DMS153 treated with DMSO at 0.1 percent for 48 hours (cell line): ENCODE measurements at regions not wholly inside any gene's neighbourhood (a gene's known extent, or its start where the extent isn't known, plus 50 kb on each side); places are given as distances from the start of the nearest gene placed in this dataset.
"Not testable (repeated sequence)": the region's sequence is repeated elsewhere in the genome, so short reads cannot be mapped to it uniquely, and the experiment has no call there.

Experiments used
- DNase-seq: peaks from one replicate; lab custom pipeline; 2025; ENCODE audit not compliant: unreplicated experiment; lab: John Stamatoyannopoulos, UW

DNA sequence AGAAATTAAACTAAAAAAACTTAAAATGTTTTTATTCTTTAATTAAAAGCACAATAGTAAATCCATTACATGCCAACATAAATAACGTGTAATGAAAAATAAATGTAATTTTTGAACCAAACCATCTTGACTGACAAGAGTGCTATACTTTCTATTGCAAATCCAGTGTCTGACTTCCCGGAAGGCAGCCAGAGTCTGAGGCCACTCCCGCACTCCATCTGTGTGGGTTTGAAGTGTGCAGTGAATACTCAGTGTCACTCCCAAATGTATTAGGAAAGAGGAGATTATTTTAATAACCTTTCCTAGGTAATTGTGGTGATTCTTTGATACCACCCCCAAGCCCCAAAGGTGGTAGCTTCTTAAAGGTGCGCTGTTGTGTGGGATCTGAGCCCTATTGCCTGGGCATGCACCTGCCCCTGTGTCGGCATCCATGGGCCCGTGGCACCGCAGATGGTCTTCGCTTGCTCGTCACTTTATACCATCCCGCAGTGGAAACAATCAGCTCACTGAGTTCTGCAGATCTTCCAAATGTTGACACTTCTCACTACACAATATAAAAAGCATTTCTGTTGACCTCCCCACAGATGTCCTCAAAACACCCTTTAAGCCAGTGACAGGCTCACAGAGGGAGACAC, 391.2 kb downstream of the THBS2 start:
- no peak for DNase-seq

DNA sequence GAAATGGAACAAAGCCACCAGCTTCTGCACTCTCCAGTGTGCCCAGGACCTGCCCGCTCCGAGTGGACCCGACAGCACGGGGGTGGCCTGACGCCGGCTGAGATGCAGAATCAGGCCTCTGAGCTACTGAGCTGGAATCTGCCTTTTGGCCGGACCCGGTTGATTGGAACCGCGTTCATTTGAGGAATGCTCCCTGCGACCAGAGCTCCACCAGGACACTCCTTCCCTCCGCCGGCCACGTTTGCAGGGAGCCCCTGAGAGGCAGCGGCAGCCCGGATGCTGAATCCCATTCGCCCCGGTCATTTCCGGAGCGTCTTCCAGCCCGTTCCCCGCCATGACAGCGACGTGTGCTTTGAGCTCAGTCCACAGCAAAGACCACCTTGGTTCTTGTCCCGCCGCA, 392.7 kb downstream of the THBS2 start:
- no peak for DNase-seq

DNA sequence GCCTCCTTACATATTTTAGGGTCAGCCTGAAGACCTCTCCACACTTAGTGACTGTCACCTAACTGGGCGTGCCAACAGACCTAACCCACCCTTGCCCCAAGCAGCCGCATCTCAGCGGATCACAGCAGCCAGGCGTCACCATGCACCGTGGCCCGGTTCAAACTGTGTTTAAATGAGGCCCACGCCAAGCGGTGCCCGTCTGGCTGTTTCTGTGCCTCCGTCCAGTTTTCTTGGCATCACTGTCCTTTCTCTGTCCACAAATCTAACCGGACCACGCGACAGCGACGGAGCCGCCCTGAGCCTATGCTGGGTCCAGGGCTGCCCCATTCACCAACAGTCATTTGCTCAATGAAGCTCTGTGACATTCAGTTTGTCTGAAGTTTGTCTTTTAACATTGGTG, 393.3 kb downstream of the THBS2 start:
- no peak for DNase-seq

DNA sequence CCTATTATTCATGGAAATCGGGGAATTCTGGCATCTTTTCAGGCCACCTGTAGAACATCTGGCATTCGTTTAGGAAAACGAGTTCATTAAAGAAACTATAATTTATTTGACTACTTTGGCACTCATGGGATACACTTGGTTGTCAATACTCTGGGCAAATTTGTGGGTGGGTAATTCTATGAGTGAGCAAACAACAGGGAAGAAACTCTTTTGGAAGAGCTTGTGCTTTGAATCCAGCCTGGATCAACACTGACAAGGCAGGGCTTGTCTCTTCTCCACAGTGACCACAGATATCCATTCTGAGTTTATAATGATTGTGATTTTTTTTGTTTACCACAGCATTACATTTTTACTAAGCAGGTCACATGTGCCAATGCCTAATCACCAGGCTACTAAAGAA, 394.7 kb downstream of the THBS2 start:
- DNase-seq: no peak

DNA sequence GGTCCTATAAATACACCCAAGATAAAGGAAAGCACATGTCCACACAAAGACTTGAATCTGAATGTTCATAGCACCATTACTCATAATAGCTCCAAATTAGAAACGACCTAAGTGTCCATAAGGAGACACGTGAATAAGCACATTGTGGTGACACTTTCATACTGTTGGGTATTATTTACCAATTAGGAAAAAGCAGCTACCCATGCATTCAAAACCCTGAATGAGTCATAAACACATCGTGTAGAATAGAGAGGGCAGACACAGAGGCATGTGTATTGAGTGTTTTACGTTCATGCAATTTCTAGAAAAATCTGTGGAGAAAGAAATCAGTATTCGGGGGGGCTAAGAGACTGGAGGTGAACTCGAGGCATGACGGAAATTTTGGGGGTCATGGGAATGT, 396.7 kb downstream of the THBS2 start:
- no peak for DNase-seq

DNA sequence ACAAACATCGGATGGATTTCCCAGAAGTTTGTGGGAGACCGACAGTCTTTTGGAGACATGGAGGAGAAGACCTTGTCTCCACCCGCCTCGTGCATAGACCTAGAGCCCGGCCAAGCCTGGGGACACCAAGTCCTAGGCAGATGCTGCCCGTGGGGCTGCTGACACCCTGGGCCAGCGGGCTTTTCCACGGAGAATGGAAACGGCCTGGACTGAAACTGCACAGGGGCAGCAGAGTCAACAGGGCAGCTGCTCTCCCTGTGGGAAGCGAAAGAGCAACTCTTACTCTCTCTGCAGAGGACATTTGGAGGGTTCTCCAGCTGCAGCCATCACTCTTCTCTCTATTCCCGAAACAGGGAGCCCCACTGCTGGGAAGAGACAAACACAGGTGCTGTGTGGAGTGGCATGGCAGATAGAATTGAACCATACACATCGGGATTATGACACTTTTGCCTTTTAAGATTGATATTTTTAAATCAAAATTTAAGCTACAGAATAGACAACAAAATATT, 401.2 kb downstream of the THBS2 start:
- DNase-seq: no peak

DNA sequence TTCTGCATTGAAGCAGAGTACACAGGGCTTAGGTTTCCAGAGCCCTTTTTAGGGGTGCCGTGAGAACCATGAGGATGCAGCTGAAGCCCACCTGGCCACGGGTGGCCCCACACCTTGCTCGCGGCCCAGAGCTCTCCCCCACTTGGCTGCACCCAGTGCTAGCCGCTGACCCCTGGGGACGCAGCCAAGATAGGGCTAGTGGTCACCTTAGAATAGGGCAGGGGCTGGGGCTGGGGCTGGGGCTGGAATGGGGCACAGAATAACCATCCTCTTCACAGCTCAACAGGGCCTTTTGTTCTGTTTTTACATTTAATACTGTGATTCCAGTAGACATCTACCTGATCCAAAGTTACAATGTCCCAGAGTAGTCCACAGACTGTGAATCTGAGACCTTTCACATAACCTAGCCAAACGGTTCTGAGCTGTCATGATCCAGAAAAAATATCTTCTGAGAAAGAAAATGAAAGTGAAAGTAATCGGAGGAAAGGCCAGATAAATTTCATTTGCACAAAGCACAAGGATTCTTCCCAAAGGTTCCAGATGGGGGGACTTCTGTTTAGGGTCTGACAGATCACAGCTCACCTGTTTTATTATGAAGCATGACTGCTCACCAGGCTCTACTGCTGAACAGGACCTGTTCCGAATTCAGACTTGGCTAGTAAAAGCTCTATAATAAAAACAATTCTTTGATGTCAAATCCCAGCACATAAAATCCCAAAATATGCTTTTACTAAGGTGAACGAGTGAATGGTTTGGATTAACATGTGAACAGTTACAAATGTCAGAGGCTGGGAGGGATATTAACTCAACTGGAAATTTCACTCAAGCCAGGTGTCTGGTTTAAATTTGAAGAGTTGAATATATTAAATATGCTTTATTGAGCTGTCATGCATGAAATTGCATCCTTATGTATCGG, 401.9 kb downstream of the THBS2 start:
- no peak for DNase-seq

DNA sequence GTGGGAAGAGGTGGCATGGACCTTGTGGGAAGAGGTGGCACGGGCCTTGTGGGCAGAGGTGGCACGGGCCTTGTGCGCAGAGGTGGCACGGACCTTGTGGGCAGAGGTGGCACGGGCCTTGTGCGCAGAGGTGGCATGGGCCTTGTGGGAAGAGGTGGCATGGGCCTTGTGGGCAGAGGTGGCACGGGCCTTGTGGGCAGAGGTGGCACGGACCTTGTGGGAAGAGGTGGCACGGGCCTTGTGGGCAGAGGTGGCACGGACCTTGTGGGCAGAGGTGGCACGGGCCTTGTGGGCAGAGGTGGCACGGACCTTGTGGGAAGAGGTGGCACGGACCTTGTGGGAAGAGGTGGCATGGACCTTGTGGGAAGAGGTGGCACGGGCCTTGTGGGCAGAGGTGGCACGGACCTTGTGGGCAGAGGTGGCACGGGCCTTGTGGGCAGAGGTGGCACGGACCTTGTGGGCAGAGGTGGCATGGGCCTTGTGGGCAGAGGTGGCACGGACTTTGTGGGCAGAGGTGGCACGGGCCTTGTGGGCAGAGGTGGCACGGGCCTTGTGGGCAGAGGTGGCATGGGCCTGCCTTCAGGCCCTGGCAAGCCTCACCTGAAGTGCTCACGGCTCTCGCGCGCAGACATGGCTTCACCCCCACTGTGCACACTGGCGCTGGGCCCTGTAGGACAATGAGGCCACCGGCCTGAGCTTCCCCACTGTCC, 403.5 kb downstream of the THBS2 start:
- not testable (repeated sequence) for DNase-seq

DNA sequence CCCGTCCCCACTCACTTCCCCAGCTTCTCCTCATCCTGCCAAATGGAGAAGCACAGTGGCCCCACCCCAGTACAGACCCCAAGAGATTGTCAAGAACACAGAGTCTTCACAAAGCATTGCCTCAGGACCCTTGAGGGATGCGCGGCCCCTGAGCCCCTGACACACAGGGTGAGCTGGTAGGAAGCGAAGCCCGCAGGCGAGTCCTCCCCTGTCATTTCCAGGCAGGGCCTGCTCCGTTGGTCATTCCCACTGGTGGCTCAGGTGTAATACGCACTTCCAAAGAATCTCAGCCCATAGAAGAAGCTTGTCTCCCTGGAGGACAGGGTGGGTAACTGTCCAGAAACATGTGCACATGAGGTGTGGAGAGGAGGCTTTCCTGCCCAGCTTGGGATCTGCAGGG, 404.2 kb downstream of the THBS2 start:
- no peak for DNase-seq

DNA sequence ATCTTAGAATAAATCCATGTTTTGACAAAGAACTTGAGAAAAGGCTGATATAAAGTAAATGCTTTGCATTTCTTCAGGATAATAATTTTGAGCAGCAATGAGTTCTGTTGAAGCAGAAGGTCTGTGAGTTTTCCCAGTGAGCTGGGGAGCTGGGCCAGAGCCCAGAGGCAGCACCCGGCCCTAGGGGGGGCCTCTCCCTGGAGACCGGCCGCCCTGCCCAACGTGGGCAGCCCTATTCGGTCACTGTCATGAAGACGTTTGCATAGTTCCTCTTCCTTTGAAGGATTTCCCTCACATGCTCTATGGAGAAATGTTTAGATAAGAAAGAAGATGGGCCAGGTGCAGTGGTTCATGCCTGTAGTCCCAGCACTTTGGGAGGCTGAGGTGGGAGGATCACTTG, 404.8 kb downstream of the THBS2 start:
- no peak for DNase-seq

DNA sequence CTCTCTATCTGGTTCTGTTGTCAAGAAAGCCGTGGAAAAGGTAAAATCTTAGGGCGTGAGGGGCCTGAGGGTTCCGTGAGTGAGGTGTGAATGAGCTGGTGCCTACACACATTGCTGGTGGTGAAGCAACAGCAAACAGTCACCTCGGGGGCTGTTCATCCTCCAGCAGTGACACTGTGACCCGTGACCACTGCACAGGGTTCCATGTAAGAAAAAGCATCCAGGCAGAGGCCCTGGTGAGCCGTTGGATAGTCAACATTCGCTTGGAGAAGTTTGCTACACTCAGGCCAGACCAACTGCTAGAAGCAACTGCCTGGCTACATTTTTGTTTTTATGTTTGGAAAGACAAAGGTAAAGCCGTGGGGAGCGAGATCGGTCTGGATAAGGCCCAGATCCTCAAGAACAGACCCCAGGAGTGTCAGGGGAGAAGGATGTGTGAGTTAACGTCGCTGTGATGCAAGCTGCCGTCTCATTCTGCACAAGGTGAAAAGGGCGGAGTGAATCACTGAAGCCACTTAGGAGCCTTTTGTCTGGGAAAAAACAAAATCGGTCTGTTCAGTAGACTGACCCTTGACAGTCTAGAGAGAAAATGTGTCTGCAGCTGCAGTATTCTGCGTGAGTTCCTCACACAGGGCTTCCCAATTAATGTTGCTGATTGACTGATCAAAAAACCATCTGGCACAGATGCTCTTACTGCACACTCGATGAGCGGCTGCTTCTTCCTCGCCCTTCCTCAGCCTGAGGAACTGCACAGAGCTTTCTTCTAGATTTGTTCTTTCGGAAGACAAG, 404.0 kb downstream of the SMOC2 start:
- DNase-seq: no peak

DNA sequence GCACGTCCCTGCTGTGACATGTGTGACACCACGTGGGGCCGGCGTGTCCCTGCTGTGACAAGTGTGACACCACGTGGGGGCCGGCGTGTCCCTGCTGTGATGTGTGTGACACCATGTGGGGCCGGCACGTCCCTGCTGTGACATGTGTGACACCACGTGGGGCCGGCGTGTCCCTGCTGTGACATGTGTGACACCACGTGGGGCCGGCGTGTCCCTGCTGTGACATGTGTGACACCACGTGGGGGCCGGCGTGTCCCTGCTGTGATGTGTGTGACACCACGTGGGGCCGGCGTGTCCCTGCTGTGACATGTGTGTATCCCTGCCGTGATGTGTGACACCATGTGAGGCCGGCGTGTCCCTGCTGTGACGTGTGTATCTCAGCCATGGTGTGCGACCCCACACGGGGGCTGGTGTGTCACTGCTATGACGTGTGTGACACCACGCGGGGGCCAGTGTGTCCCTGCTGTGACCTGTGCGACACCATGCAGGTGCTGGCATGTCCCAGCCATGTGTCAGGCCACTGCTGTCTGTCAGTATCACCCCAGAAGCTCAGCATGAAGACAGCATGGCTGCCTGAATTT, 401.7 kb downstream of the SMOC2 start:
- DNase-seq: not testable (repeated sequence)

DNA sequence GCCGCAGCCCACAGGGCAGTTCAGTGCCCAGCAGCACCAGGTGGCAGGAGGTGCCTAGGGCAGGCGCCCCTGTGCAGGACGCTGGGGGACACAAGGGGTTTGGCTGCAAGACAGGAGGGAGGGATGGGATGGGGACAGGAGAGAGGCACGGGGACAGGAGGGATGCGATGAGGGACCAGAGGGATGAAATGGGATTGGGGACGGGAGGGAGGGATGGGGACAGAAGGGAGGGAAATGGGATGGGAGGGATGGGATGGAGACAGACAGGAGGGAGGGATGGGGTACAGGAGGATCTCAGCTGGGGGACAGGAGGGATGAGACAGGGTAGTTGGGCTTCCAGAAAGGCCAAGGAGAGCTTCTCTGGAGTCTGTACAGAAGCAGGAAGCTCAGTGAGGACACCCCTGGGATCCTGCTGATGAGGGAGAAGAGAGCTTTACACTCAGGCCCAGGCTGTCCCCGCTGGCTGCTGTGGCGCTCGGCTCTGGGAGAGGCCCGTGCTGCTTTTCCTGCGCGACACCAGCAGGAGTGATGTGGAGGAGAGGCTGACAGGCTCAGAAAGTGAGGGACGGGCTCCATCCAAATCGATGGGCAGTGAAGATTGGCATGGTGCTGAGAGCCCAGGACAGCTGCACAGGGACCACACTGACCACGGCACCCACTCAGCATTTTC, 400.8 kb downstream of the SMOC2 start:
- DNase-seq: no peak

DNA sequence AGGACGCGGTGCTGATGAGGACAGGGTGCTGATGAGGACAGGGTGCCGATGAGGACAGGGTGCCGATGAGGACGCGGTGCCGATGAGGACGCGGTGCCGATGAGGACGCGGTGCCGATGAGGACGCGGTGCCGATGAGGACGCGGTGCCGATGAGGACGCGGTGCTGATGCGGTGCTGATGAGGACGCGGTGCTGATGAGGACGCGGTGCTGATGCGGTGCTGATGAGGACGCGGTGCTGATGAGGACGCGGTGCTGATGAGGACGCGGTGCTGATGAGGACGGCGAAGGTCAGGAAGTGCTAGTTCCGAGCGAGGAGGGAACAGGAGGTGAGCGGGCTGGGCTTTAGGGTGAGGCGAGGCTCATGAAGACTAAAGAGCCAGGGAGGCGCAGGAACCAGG, 399.9 kb downstream of the SMOC2 start:
- not testable (repeated sequence) for DNase-seq

DNA sequence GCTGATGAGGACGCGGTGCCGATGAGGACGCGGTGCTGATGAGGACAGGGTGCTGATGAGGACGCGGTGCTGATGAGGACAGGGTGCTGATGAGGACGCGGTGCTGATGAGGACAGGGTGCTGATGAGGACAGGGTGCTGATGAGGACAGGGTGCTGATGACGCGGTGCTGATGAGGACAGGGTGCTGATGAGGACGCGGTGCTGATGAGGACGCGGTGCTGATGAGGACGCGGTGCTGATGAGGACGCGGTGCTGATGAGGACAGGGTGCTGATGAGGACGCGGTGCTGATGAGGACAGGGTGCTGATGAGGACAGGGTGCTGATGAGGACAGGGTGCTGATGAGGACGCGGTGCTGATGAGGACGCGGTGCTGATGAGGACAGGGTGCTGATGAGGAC, 399.3 kb downstream of the SMOC2 start:
- not testable (repeated sequence) for DNase-seq

DNA sequence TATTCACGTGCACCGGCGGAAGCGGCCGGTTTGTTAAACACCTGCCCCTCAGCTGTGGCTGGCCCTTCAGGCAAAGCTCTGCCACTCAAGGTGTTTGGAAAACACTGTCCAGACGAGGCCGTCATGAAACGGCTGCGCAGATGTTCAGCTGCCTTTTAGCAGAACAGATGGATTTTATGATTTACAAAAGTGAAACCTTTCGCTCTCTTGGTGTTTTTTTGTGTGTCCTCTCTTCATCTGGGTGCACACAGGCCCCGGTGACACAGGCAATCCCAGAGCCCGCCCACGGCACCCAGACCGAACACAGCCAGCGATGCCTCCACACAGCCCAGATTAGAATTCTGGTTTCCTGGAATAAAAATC, 397.0 kb downstream of the SMOC2 start:
- peak; percentile 84 for DNase-seq

DNA sequence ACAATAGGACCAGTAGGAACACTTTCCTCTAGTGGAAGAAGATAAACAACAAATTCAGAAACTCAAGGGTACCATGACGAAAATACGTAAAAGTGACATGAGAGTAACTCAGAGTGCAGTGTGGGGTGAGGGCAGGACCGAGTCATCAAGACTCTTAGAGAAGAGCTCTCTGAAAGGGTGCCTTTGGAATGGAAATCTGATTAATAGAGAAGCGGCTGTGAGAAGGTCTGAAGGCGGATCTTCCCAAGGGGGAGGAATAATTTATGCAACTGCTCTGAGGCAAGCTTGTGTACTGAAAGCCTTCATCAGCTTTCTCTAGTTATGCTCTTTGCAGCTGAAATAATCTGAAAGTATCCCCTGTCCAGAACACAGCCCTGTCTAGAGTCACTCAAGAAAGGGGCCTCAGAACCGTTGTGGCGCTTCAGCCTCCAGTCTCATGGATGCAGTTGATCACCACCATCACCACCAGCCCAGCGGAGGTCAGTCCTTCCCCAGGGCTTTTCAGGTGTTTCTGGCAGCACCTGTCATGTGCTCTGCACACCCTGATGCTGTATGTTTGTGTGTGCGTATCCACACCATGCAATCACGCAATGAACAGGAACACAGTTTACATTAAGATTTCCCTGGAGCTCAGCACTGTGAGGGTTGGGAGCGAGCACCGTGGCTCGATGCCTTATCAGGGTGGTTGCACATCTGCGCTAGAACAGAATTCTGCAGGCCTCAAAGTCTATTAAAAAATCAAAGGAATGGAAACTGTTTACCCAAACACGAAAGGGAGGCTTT, 396.5 kb downstream of the SMOC2 start:
- DNase-seq: no peak

DNA sequence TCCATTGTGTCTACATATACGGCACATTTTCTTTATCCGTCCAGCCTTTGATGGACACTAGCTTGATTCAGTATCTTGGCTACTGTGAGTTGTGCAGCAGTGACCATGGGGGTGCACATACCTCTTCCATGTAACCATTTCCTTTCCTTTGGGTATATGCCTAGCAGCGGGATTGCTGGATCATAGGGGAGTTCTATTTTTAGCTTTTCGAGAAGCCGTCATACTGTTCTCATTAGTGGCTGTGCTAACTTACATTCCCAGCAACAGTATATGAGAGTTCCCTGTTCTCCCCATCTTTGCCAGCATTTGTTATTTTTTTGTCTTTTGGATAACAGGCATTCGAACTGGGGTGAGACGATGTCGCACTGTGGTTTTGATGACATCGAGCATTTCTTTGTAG, 395.0 kb downstream of the SMOC2 start:
- no peak for DNase-seq

DNA sequence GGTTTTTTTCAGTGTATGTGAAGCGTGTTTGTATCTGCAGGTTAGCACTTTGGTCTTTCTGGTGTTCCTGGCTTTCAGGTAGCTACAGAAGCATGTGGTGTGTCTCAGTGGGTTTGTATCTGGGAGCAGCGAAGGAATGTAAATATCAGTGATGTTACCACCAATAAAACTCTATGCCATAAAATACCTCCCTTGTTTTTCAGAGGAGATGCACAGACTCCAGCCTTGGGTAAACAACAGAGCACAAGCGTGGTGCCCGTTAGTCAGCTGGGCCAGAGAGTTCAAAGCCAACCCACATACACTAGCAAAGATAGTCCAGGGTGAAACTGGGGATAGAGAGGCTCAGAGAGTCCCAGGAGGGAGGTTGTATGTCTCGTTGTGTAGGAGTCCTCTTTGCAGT, 393.8 kb downstream of the SMOC2 start:
- no peak for DNase-seq
